ENCODE measurements at regions not wholly inside any gene's neighbourhood (a gene's known extent, or its start where the extent isn't known, plus 50 kb on each side); places are given as distances from the start of the nearest gene placed in this dataset.

DNA sequence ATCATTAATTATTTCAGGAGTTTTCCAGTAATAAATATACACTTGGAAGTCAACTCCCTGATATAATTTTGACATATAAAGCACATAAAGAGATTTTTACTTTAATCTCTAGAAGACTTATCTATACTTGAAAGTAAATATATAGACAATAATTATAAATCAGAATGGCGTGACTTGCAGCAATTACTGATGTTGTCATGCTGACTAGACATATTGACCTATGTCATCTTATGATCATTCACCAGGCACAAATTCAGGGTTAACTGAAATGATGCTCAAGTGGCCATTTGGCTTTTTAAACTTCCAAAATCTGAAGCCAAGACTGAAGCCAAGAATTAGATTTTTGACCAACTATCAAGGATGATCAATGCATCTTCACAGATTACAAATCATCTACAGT lies 192.2 kb downstream of the MCHR2 start:
- DNase-seq (ENCODE audit: low spot score), result no peak
- TF ChIP-seq, protein P1, sequence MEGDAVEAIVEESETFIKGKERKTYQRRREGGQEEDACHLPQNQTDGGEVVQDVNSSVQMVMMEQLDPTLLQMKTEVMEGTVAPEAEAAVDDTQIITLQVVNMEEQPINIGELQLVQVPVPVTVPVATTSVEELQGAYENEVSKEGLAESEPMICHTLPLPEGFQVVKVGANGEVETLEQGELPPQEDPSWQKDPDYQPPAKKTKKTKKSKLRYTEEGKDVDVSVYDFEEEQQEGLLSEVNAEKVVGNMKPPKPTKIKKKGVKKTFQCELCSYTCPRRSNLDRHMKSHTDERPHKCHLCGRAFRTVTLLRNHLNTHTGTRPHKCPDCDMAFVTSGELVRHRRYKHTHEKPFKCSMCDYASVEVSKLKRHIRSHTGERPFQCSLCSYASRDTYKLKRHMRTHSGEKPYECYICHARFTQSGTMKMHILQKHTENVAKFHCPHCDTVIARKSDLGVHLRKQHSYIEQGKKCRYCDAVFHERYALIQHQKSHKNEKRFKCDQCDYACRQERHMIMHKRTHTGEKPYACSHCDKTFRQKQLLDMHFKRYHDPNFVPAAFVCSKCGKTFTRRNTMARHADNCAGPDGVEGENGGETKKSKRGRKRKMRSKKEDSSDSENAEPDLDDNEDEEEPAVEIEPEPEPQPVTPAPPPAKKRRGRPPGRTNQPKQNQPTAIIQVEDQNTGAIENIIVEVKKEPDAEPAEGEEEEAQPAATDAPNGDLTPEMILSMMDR (IDR thresholded peaks at IDR 0.05; ENCODE audit: extremely low read depth, insufficient read depth, missing control alignments), result no peak
- in situ Hi-C loops (cut with MboI; ENCODE audit: low pct_unique_long_range_greater_than_20kb, low sequenced_read_pairs, unreplicated experiment), result no loop called here

DNA sequence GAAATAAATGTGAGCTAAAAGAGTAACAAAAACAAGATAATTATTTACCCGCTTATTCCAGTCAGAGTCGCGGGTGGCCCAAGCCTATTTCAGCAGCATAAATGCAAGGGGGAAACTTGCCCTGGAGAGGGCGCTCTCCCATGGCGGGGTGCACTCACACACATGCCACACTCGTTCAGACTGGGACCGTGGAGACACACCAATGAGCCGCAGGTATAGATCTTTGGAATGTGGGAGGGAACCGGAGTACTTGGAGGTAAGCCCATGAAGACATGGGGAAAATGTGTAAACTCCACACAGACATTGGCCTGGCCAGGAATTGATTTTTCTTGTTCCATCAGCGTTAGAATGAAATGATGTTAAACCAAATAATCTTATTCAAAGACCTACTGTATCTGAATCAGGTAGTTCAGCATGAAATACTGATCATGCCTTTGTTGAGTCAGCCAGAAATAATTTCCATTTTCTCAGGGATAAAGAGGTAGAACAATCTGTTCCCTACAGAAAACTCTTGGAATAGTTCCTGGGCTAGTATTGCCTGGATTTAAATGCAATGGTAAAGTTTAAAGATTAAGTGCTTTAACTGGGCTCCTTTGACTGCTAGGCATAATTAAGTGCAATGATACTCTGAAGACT lies 191.5 kb downstream of the MCHR2 start:
- DNase-seq (ENCODE audit: low spot score), result no peak
- in situ Hi-C loops (cut with MboI; ENCODE audit: low pct_unique_long_range_greater_than_20kb, low sequenced_read_pairs, unreplicated experiment), result no loop called here

DNA sequence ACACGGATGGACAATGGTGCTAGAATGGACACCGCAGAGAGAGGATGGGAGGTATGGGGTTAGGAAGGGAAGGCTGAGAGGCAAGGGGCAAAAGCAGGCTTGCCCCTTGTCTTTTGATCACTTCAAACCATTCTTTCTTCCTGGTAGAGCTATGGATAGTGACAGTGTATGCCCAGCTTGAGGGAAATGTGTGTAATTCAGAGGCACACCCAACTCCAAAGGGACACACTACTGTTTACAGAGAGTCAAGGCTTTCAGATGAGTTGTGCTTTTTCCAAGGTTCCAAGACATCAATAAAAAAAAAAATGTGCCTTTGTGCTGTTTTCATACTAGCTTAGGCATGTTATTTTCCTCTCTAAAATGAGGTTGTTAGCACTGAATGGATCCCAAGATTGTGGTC lies 185.0 kb downstream of the MCHR2 start:
- in situ Hi-C loops (cut with MboI; ENCODE audit: low pct_unique_long_range_greater_than_20kb, low sequenced_read_pairs, unreplicated experiment), result no loop called here
- no peak for DNase-seq (ENCODE audit: low spot score)
- TF ChIP-seq, protein P1 (IDR thresholded peaks at IDR 0.05; ENCODE audit: extremely low read depth, insufficient read depth, missing control alignments), result no peak

More for the DNA sequence above, 191.5 kb downstream of the MCHR2 start:
- TF ChIP-seq, protein P1 (IDR thresholded peaks at IDR 0.05; ENCODE audit: extremely low read depth, insufficient read depth, missing control alignments), result no peak

DNA sequence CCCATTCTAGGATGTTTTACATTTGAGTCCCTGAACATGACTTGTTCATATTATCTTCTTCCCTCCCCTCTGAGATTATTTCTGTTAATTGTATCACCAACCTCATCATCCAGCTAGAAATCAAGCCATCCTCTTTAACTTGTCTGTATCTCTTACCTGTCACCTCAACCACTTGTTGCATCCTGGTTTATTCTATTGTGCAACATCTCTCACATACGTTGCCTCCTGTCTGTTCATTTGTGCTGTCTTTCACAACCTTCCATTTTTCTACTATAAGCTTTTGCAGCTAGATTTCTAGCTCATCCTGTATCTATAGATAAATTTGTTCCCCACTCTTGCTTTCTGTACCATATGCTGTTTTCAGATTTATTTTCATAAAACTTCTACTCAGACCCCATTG lies 183.7 kb downstream of the MCHR2 start:
- TF ChIP-seq, protein P1 (IDR thresholded peaks at IDR 0.05; ENCODE audit: extremely low read depth, insufficient read depth, missing control alignments), result no peak
- in situ Hi-C loops (cut with MboI; ENCODE audit: low pct_unique_long_range_greater_than_20kb, low sequenced_read_pairs, unreplicated experiment), result no loop called here
- DNase-seq (ENCODE audit: low spot score), result no peak

DNA sequence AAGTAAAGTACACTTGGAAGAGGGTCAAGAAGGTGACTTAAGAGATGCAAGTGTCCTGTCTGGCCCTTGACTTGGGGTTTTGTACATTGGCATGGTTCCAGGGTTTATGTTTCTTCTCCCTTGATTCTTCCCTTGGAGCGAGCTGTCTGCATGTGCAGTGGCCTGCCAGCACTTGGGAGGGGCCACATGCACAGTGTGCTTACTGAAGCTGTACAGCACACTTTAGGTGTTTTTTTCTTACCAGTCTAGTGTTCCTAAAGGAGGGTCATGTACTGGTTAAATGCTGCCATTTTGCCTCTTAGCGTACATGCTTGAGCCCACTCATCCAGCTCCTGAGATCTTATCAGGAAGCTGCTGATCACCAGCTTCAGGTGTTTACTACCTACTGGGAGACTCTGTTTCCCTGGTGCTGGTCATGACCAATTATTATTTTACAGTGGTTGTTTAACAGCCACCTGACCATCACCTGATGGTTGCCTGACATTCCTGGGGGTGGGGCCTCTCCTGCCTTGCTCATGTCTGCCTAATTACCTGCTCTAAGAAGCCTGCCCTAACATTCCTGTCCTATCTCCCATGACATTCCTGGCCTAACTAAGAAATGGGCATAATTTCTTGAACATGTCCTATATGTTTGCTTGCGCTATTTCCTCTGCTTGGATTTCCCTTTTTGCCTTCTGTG lies 182.9 kb downstream of the MCHR2 start:
- in situ Hi-C loops (cut with MboI; ENCODE audit: low pct_unique_long_range_greater_than_20kb, low sequenced_read_pairs, unreplicated experiment), result no loop called here
- TF ChIP-seq, protein P1 (IDR thresholded peaks at IDR 0.05; ENCODE audit: extremely low read depth, insufficient read depth, missing control alignments), result no peak

DNA sequence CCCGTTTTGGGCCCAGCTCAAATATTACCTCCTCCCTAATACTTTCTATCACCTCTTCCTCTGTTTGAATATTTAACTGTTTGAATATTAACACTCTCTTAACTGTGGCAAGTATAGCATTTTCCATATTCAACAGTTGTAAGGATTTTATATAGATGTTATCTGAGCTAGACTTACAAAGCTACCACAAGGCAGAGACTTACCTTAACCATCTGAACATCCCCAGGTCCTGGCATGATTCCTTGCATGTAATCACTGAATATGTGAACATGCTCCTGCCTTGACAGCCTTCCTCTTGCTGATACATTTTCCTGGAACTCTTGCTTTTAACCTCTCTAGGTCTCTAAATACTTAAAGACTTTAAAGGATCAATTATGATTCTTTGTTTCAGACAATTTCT lies 182.4 kb downstream of the MCHR2 start:
- DNase-seq (ENCODE audit: low spot score), result no peak
- in situ Hi-C loops (cut with MboI; ENCODE audit: low pct_unique_long_range_greater_than_20kb, low sequenced_read_pairs, unreplicated experiment), result no loop called here
- TF ChIP-seq, protein P1 (IDR thresholded peaks at IDR 0.05; ENCODE audit: extremely low read depth, insufficient read depth, missing control alignments), result no peak

More for the DNA sequence above, 182.9 kb downstream of the MCHR2 start:
- no peak for DNase-seq (ENCODE audit: low spot score)
